Mucosa of rectum (tissue), 2 donors: ENCODE measurements at regions not wholly inside any gene's neighbourhood (a gene's known extent, or its start where the extent isn't known, plus 50 kb on each side); places are given as distances from the start of the nearest gene placed in this dataset.

Experiments
- H3K27ac ChIP-seq, 2 donors: one replicate each; pipeline ENCODE4 v1.7.0; 2013; ENCODE audit warnings: inconsistent platforms in 2 of 2, low read depth in 2 of 2, low read length in 2 of 2
- H3K27me3 ChIP-seq, 2 donors: one replicate each; pipeline ENCODE4 v1.7.0; 2013; ENCODE audit warnings: low read length in 2 of 2; ENCODE audit not compliant: control insufficient read depth in 2 of 2, insufficient read depth in 2 of 2
- H3K36me3 ChIP-seq, 2 donors: one replicate each; pipeline ENCODE4 v1.7.0; 2013; ENCODE audit warnings: low read length in 2 of 2; ENCODE audit not compliant: control insufficient read depth in 2 of 2, insufficient read depth in 2 of 2
- H3K4me1 ChIP-seq, 2 donors: one replicate each; pipeline ENCODE4 v1.7.0; 2013; ENCODE audit warnings: low read length in 2 of 2, mild to moderate bottlenecking in 1 of 2; ENCODE audit not compliant: control insufficient read depth in 2 of 2, insufficient read depth in 2 of 2
- H3K4me3 ChIP-seq, 2 donors: one replicate each; pipeline ENCODE4 v1.7.0; 2013; ENCODE audit warnings: low read length in 2 of 2
- H3K9ac ChIP-seq, 2 donors: one replicate each; pipeline ENCODE4 v1.7.0; 2013; ENCODE audit warnings: low read length in 2 of 2, low read depth in 1 of 2, mild to moderate bottlenecking in 1 of 2
- H3K9me3 ChIP-seq, 2 donors: one replicate each; pipeline ENCODE4 v1.7.0; 2013; ENCODE audit warnings: low read length in 2 of 2; ENCODE audit not compliant: control insufficient read depth in 2 of 2
- donor health status: healthy.
- donor health status: Normal muscosa, but diverticular disease.

DNA sequence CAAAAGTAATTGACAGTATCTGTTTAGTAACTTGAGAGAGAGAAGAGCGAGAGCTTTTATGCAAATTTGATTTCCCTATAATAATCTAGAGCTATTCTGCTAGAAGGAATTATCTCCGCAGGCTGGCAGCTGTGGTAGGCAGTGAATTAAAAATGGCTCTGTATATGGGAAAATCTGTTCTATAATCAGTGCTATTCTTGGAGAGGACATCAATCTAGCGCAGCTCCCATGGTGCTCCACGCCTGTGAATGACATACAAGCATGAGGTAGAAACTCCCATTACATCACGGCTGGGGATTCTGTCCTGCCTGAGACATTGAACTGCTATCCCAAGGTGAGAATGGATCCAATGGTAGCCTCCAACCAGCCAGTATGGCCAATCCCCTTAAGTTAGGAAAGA is 179.0 kb downstream of the DHX15 start:
- Histone ChIP-seq H3K9ac (no peak overlapping the region), H3K4me3 (no peak overlapping the region), H3K36me3 (no peaks in the 10 kb centered on the region), H3K27me3 (no peaks in the 10 kb centered on the region), H3K9me3 (no peaks in the 10 kb centered on the region), H3K27ac (no peak overlapping the region), H3K4me1 (no peaks in the 10 kb centered on the region)

DNA sequence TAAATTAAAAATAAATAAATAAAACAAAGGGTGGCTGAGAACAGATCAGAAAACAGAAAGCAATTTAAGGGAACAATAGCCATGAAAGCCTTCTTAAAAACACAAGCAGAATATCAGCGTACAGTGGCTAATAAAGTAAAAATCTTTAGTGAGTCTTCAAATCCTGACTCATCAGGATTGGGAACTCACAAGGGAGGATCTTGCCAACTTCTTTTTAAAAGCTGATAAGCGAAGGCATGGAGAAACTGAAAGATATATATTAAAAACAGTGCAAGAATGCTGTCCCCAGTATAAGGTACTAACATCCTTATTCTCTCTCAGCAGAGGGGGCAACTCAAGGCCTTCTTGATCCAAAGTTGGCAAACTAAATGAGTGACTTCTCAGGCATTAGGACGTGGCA is 180.1 kb downstream of the DHX15 start:
- no peaks in the 10 kb centered on the region for H3K4me1 ChIP-seq
- no peaks in the 10 kb centered on the region for H3K36me3 ChIP-seq
- H3K4me3 ChIP-seq, result no peak overlapping the region
- H3K9ac ChIP-seq, result no peak overlapping the region
- H3K27me3 ChIP-seq, result no peaks in the 10 kb centered on the region
- H3K27ac ChIP-seq, result no peak overlapping the region
- no peaks in the 10 kb centered on the region for H3K9me3 ChIP-seq

DNA sequence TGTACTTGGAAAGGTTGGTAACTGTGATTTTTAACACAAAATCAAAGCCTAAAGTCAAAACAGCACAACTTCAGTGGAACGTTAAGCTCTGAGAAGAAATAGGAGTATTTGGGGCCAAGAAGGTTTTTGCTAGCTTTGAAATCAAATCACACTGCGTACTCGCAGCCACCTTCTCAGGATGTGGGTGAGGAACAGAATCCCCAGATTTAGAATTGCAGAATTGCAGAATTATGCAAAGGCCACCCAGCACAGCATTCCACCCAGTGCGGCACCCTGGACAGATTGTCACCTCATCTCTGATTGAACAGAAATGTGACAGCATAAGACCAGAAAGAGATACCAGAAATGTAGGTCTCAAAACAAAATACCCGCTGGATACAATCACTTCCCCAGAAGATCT is 181.1 kb downstream of the DHX15 start:
- H3K4me3 ChIP-seq, result no peak overlapping the region
- H3K27ac ChIP-seq, result no peak overlapping the region
- no peak overlapping the region for H3K9ac ChIP-seq
- H3K27me3 ChIP-seq, result no peaks in the 10 kb centered on the region
- H3K4me1 ChIP-seq, result no peaks in the 10 kb centered on the region
- no peaks in the 10 kb centered on the region for H3K36me3 ChIP-seq
- no peaks in the 10 kb centered on the region for H3K9me3 ChIP-seq

DNA sequence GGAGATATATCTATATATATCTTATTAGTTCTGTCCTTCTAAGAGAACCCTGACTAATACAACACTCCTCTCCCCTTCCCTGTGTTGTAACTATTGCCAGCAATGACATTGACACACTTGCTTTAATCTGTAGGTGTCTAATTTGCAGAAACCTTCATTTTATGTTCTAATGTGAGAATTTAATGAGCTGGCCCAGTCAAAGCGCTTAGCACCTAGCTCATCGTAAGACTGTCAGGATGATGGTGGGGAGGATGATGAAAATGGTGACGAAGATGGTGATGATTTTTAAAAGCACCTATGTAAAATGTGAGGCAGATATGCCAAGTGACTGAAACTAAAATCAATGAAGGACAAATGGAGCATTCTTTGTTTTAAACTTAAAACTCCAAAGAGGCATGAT is 183.8 kb downstream of the DHX15 start:
- no peaks in the 10 kb centered on the region for H3K4me1 ChIP-seq
- H3K9me3 ChIP-seq, result no peaks in the 10 kb centered on the region
- H3K36me3 ChIP-seq, result no peaks in the 10 kb centered on the region
- no peak overlapping the region for H3K4me3 ChIP-seq
- no peaks in the 10 kb centered on the region for H3K27me3 ChIP-seq
- no peak overlapping the region for H3K27ac ChIP-seq
- no peak overlapping the region for H3K9ac ChIP-seq

DNA sequence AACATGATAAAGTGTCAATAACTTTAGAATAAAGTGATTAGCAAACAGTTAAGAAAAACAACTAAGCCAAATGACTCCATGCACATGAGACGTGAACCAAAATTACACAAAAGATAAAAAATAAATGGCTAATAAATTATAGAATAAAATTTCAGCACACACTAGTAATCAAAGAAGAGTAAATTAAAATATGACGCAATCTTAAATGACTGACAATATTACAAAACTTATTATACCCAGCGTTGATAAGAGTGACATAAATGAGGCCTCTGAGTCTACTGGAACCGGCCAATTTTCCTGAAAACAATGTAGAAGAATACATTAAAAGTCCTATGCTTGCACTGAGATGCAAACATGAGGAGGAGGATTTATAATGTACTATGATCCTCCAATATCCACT is 187.4 kb downstream of the DHX15 start:
- H3K27ac ChIP-seq, result no peak overlapping the region
- H3K36me3 ChIP-seq, result no peaks in the 10 kb centered on the region
- no peaks in the 10 kb centered on the region for H3K27me3 ChIP-seq
- H3K4me3 ChIP-seq, result no peak overlapping the region
- H3K9me3 ChIP-seq, result no peaks in the 10 kb centered on the region
- H3K9ac ChIP-seq, result no peak overlapping the region
- no peaks in the 10 kb centered on the region for H3K4me1 ChIP-seq

DNA sequence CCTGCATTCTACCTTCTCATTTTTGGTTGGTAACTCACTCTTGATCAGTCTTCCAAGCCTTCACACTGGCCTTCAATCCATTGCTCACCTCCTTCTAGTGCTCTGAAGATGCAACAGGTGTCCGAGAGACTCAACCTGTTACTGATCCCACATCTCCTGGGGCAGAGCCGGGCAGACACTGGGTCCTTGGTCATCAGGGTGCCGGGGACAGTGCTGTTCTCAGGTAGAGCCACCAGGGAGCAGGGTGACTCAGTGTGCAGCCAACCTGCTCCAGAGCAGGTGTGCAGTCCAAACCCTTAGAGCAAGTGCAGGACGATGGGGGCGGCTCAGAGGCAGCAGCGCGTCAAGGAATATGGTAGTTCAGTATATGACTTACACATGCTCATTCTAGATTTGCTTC is 188.4 kb downstream of the DHX15 start:
- no peaks in the 10 kb centered on the region for H3K4me1 ChIP-seq
- no peaks in the 10 kb centered on the region for H3K36me3 ChIP-seq
- H3K27me3 ChIP-seq, result no peaks in the 10 kb centered on the region
- H3K4me3 ChIP-seq, result no peak overlapping the region
- H3K9me3 ChIP-seq, result no peaks in the 10 kb centered on the region
- H3K9ac ChIP-seq, result no peak overlapping the region
- H3K27ac ChIP-seq, result no peak overlapping the region

DNA sequence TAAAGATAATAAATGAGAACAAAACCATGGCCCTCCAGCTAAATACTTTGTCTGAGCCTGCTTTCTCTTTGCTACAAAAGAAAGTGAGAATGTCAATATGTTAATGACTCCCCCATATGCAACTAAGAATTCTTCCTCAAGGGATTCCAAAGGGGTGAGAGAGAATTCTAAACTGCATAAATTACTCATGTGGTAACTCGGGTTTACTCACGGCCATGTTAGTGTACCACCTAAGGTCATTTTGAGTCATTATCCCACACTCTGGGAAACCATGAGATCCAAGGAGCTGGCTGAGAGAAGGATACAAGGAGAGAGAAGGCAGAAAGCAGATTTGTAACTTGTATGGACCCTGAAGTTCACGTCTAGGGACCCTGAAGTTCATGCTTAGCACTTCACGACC is 190.3 kb downstream of the DHX15 start:
- H3K9me3 ChIP-seq, result no peaks in the 10 kb centered on the region
- no peaks in the 10 kb centered on the region for H3K4me1 ChIP-seq
- H3K36me3 ChIP-seq, result no peaks in the 10 kb centered on the region
- no peak overlapping the region for H3K9ac ChIP-seq
- H3K4me3 ChIP-seq, result no peak overlapping the region
- H3K27me3 ChIP-seq, result no peaks in the 10 kb centered on the region
- no peak overlapping the region for H3K27ac ChIP-seq

DNA sequence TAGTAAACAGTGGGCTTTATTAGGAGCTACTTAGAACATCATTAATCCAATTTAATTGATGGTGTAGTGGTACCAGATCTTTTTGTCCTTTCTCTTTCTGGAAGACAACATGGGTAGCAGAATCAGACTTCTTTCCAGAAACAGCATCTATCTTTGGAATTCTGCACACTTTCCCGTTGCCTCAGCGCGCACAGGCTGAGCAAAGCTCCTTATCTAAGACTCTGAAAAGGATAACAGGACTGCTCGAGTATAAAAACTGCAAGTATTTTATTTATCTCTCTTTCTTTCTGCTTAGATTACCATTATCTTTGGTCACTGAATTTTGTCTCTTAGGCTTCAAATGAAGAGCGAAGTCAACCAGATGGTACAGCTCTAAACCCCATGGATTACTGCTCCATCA is 191.7 kb downstream of the DHX15 start:
- no peak overlapping the region for H3K4me3 ChIP-seq
- H3K27me3 ChIP-seq, result no peaks in the 10 kb centered on the region
- no peaks in the 10 kb centered on the region for H3K9me3 ChIP-seq

DNA sequence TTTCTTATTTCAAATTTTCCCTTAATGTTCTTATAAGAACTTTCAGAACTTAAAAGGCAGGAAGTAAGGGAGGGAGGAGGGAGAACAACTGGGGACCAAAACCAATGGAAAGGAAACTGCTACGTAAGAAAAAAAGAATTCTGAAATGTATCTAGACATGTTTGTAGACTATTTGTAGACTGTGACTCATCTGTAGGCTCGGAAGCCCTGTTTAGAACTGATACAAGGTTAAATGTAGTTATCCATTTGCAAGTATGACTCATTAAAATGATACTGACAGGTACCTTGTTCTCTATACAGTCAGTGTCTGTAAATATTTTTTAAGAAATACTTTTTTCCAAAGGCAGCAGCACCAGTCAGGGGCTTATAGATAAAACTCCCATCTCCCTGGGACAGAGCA is 202.0 kb downstream of the DHX15 start:
- no peaks in the 10 kb centered on the region for H3K27me3 ChIP-seq

More for the DNA sequence above, 191.7 kb downstream of the DHX15 start:
- Histone ChIP-seq H3K36me3 (no peaks in the 10 kb centered on the region), H3K4me1 (no peaks in the 10 kb centered on the region), H3K27ac (no peak overlapping the region), H3K9ac (no peak overlapping the region)

DNA sequence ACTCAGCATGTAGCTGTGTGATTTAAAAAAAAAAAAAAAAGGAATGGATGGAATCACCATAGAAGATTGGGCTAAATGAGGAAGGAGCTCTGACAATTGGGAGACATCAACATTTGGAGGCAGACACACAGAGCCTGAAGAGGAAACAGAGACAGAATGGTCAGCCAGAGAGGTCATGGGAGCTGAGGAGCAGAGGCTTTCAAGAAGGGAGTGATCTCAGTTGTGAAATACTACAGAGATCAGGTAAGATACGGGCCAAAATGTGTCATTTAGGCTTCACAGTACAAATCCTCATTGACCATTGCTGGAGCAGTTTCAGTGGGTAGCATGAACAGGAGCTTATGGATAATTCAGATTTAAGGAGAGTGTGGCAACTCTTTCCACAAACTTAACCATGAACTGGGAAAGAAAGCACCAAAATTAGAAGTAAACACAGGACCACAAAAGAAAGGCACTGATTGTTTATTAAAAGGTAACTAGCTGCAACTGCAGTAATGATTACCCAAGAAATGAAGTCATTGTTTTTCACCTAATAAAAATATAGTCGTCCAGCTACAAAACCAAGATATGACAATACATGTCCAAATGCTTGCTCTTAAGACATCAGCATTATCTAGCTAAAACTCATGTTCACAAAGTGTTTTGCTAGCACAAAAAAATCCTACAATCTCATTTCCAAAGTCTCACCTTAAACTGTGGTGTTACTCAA is 203.2 kb downstream of the DHX15 start:
- no peaks in the 10 kb centered on the region for H3K27me3 ChIP-seq
- H3K27ac ChIP-seq, result no peak overlapping the region
- no peaks in the 10 kb centered on the region for H3K4me1 ChIP-seq
- no peak overlapping the region for H3K9ac ChIP-seq
- H3K9me3 ChIP-seq, result peaks cover 0 to 2% of the 10 kb centered on the region in 2 donors
- H3K36me3 ChIP-seq, result no peaks in the 10 kb centered on the region
- no peak overlapping the region for H3K4me3 ChIP-seq

More for the DNA sequence above, 202.0 kb downstream of the DHX15 start:
- H3K9me3 ChIP-seq, result peaks cover 0 to 2% of the 10 kb centered on the region in 2 donors
- H3K4me1 ChIP-seq, result no peaks in the 10 kb centered on the region
- no peaks in the 10 kb centered on the region for H3K36me3 ChIP-seq
- H3K4me3 ChIP-seq, result no peak overlapping the region
- H3K27ac ChIP-seq, result no peak overlapping the region
- no peak overlapping the region for H3K9ac ChIP-seq

DNA sequence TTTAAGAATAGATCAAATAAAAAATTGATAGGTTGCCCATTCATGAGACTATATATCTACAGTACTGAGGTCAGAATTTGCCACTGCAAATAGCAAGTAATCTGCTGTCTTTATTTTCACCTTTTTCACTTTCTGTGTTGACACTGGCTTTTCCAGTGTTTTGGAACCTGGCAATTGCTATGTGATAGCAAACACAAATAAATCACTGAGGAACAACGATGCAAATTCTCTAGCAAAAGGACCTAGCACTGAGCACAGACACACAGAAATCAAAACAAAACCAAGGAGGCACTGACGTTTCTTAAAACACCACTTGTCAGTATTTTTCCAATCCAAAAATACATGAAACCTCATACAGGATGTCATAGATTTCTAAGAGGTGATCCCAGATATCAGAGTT is 210.7 kb downstream of the DHX15 start:
- Histone ChIP-seq H3K4me3 (no peak overlapping the region), H3K9me3 (no peaks in the 10 kb centered on the region), H3K27ac (no peak overlapping the region), H3K9ac (no peak overlapping the region), H3K36me3 (no peaks in the 10 kb centered on the region), H3K4me1 (no peaks in the 10 kb centered on the region), H3K27me3 (no peaks in the 10 kb centered on the region)
